Karpas-422 (cell line): ENCODE measurements at regions not wholly inside any gene's neighbourhood (a gene's known extent, or its start where the extent isn't known, plus 50 kb on each side); places are given as distances from the start of the nearest gene placed in this dataset.

ENCODE experiments used
- DNase-seq: peaks from one replicate; pipeline ENCODE4 v3.0.0-alpha.2; 2015
- H2AFZ ChIP-seq: fragments of 200-600 bp; sonication (generic); 2 replicates; pipeline ENCODE4 v1.6.1; 2014; ENCODE audit warnings: antibody characterized with exemption, low read length, mixed read lengths
- H3K27ac ChIP-seq: fragments of 200-600 bp; sonication (generic); 2 replicates; pipeline ENCODE4 v1.5.1; 2014; ENCODE audit warnings: mild to moderate bottlenecking, low read length, moderate library complexity
- H3K27me3 ChIP-seq: fragments of 200-600 bp; sonication (generic); 2 replicates; pipeline ENCODE4 v1.6.1; 2014; ENCODE audit warnings: low read length, mixed read lengths
- H3K36me3 ChIP-seq: fragments of 200-600 bp; sonication (generic); 2 replicates; pipeline ENCODE4 v1.6.1; 2014; ENCODE audit warnings: low read length, mixed read lengths; ENCODE audit not compliant: insufficient read depth
- H3K4me1 ChIP-seq: fragments of 200-600 bp; sonication (generic); 2 replicates; pipeline ENCODE4 v1.6.1; 2014; ENCODE audit warnings: mild to moderate bottlenecking, low read length, mixed read lengths
- H3K4me2 ChIP-seq: fragments of 200-600 bp; sonication (generic); 2 replicates; pipeline ENCODE4 v1.6.1; 2014; ENCODE audit warnings: low read length, low read depth, mild to moderate bottlenecking; ENCODE audit not compliant: poor library complexity, severe bottlenecking
- H3K4me3 ChIP-seq: fragments of 200-600 bp; sonication (generic); 2 replicates; pipeline ENCODE4 v1.5.1; 2014; ENCODE audit warnings: mild to moderate bottlenecking, antibody characterized with exemption, low read length, mixed read lengths
- H3K79me2 ChIP-seq: fragments of 200-600 bp; sonication (generic); 2 replicates; pipeline ENCODE4 v1.6.1; 2014; ENCODE audit warnings: mild to moderate bottlenecking, low read length, mixed read lengths
- H3K9ac ChIP-seq: fragments of 200-600 bp; sonication (generic); 2 replicates; pipeline ENCODE4 v1.6.0; 2014; ENCODE audit warnings: low read length
- H3K9me2 ChIP-seq: fragments of 200-600 bp; sonication (generic), shearing (Covaris generic); replicated peaks from 2 replicates; pipeline ENCODE4 v1.6.0; 2014; ENCODE audit warnings: mild to moderate bottlenecking, low read length, moderate library complexity; ENCODE audit not compliant: insufficient read depth
- H3K9me3 ChIP-seq: fragments of 300-700, 200-600 bp; sonication (generic); 2 replicates; pipeline ENCODE4 v1.6.1; 2014; ENCODE audit warnings: low read length, mixed read lengths
- H4K20me1 ChIP-seq: fragments of 200-600 bp; sonication (generic); 2 replicates; pipeline ENCODE4 v1.6.1; 2014; ENCODE audit warnings: mild to moderate bottlenecking, antibody characterized with exemption, low read length, low read depth; ENCODE audit not compliant: insufficient read depth

GRCh38 chr18:78292618-78293380 is 686.8 kb upstream of the SALL3 start:
- Histone ChIP-seq H3K4me1 (no peaks in the 10 kb centered on the region), H3K27me3 (no peaks in the 10 kb centered on the region; the same call in 1 of the 2 replicates)

GRCh38 chr18:78293540-78293939 is 686.1 kb upstream of the SALL3 start:
- Histone ChIP-seq H3K9me2 (no peaks in the 10 kb centered on the region), H3K79me2 (no peaks in the 10 kb centered on the region), H3K4me1 (no peaks in the 10 kb centered on the region), H3K9me3 (no peaks in the 10 kb centered on the region), H3K27ac (no peak overlapping the region), H3K9ac (no peak overlapping the region), H3K4me2 (no peak overlapping the region), H3K27me3 (no peaks in the 10 kb centered on the region; the same call in 1 of the 2 replicates), H3K36me3 (no peaks in the 10 kb centered on the region), H2AFZ (no peak overlapping the region), H3K4me3 (no peak overlapping the region), H4K20me1 (no peaks in the 10 kb centered on the region)
- no peak for DNase-seq

More at GRCh38 chr18:78292618-78293380, 686.8 kb upstream of the SALL3 start:
- Histone ChIP-seq H2AFZ (no peak overlapping the region), H3K4me3 (no peak overlapping the region), H3K27ac (no peak overlapping the region), H3K36me3 (no peaks in the 10 kb centered on the region), H3K9me3 (no peaks in the 10 kb centered on the region), H3K4me2 (no peak overlapping the region), H4K20me1 (no peaks in the 10 kb centered on the region), H3K79me2 (no peaks in the 10 kb centered on the region), H3K9ac (no peak overlapping the region), H3K9me2 (no peaks in the 10 kb centered on the region)
- no peak for DNase-seq

GRCh38 chr18:78293940-78294541 is 685.6 kb upstream of the SALL3 start:
- Histone ChIP-seq H2AFZ (no peak overlapping the region), H3K9ac (no peak overlapping the region), H3K79me2 (no peaks in the 10 kb centered on the region), H3K4me2 (no peak overlapping the region), H3K4me3 (no peak overlapping the region), H3K4me1 (no peaks in the 10 kb centered on the region), H3K9me3 (no peaks in the 10 kb centered on the region), H3K27ac (no peak overlapping the region), H3K36me3 (no peaks in the 10 kb centered on the region), H3K9me2 (no peaks in the 10 kb centered on the region), H3K27me3 (no peaks in the 10 kb centered on the region; the same call in 1 of the 2 replicates), H4K20me1 (no peaks in the 10 kb centered on the region)
- DNase-seq = no peak

GRCh38 chr18:78295262-78295661 is 684.4 kb upstream of the SALL3 start:
- Histone ChIP-seq H3K9ac (no peak overlapping the region), H3K4me1 (no peaks in the 10 kb centered on the region), H3K4me3 (no peak overlapping the region), H2AFZ (no peak overlapping the region), H3K4me2 (no peak overlapping the region), H3K36me3 (no peaks in the 10 kb centered on the region), H3K27me3 (no peaks in the 10 kb centered on the region; the same call in 1 of the 2 replicates), H3K9me3 (no peaks in the 10 kb centered on the region), H3K9me2 (no peaks in the 10 kb centered on the region), H3K27ac (no peak overlapping the region), H4K20me1 (no peaks in the 10 kb centered on the region), H3K79me2 (no peaks in the 10 kb centered on the region)
- DNase-seq = no peak

- Histone ChIP-seq H3K79me2 (no peaks in the 10 kb centered on the region), H3K4me1 (no peaks in the 10 kb centered on the region), H3K27ac (no peak overlapping the region), H3K4me2 (no peak overlapping the region), H3K9ac (no peak overlapping the region), H3K27me3 (no peaks in the 10 kb centered on the region; the same call in 1 of the 2 replicates), H3K4me3 (no peak overlapping the region), H4K20me1 (no peaks in the 10 kb centered on the region), H3K9me2 (no peaks in the 10 kb centered on the region), H2AFZ (no peak overlapping the region), H3K9me3 (no peaks in the 10 kb centered on the region), H3K36me3 (no peaks in the 10 kb centered on the region)
- DNase-seq = no peak
Measured at GRCh38 chr18:78296166-78296565, 683.5 kb upstream of the SALL3 start.

GRCh38 chr18:78297048-78297447 is 682.6 kb upstream of the SALL3 start:
- Histone ChIP-seq H3K9ac (no peak overlapping the region), H3K4me1 (no peaks in the 10 kb centered on the region), H4K20me1 (no peaks in the 10 kb centered on the region), H2AFZ (no peak overlapping the region), H3K79me2 (no peaks in the 10 kb centered on the region), H3K27ac (no peak overlapping the region), H3K4me2 (no peak overlapping the region), H3K36me3 (no peaks in the 10 kb centered on the region), H3K4me3 (no peak overlapping the region), H3K9me3 (no peaks in the 10 kb centered on the region), H3K9me2 (no peaks in the 10 kb centered on the region), H3K27me3 (no peaks in the 10 kb centered on the region; the same call in 1 of the 2 replicates)
- no peak for DNase-seq

GRCh38 chr18:78303519-78304191 is 676.0 kb upstream of the SALL3 start:
- H3K79me2 ChIP-seq = no peaks in the 10 kb centered on the region
- H3K9me3 ChIP-seq = no peaks in the 10 kb centered on the region
- no peaks in the 10 kb centered on the region for H3K27me3 ChIP-seq
- no peak overlapping the region for H3K27ac ChIP-seq
- DNase-seq = no peak
- H3K4me1 ChIP-seq = no peaks in the 10 kb centered on the region
- no peaks in the 10 kb centered on the region for H3K9me2 ChIP-seq
- no peak overlapping the region for H3K4me2 ChIP-seq
- H3K36me3 ChIP-seq = no peaks in the 10 kb centered on the region
- H3K9ac ChIP-seq = no peak overlapping the region
- H3K4me3 ChIP-seq = no peak overlapping the region
- H4K20me1 ChIP-seq = no peaks in the 10 kb centered on the region
- H2AFZ ChIP-seq = no peak overlapping the region
